Mesendoderm (in vitro differentiated cells): ENCODE measurements at regions not wholly inside any gene's neighbourhood (a gene's known extent, or its start where the extent isn't known, plus 50 kb on each side); places are given as distances from the start of the nearest gene placed in this dataset.

Experiments used
- DNase-seq: peaks from one replicate; pipeline ENCODE4 v3.0.0; 2013
- H2AK5ac ChIP-seq: 2 replicates; pipeline ENCODE4 v1.6.1; 2013; ENCODE audit warnings: low read length, inconsistent platforms
- H2BK120ac ChIP-seq: 2 replicates; pipeline ENCODE4 v1.6.1; 2013; ENCODE audit warnings: low read depth, mild to moderate bottlenecking, low read length, moderate library complexity, mixed read lengths
- H2BK15ac ChIP-seq: replicated peaks from 2 replicates; pipeline ENCODE4 v1.6.1; 2013; ENCODE audit warnings: low read depth, mild to moderate bottlenecking, moderate library complexity
- H2BK5ac ChIP-seq: 2 replicates; pipeline ENCODE4 v1.6.1; 2013; ENCODE audit warnings: low read length, inconsistent platforms
- H3K18ac ChIP-seq: 2 replicates; pipeline ENCODE4 v1.6.1; 2013; ENCODE audit warnings: mild to moderate bottlenecking, low read length, mixed read lengths
- H3K23ac ChIP-seq: one replicate; pipeline ENCODE4 v1.6.1; 2013; ENCODE audit warnings: low read length
- H3K27ac ChIP-seq: 2 replicates; pipeline ENCODE4 v1.5.1; 2013; ENCODE audit warnings: low read depth, mild to moderate bottlenecking, inconsistent platforms, low read length, moderate library complexity
- H3K27me3 ChIP-seq: 2 replicates; pipeline ENCODE4 v1.6.1; 2013; ENCODE audit warnings: low read length, control low read depth, mild to moderate bottlenecking, inconsistent platforms; ENCODE audit not compliant: insufficient read depth, poor library complexity
- H3K36me3 ChIP-seq: 2 replicates; pipeline ENCODE4 v1.6.1; 2013; ENCODE audit warnings: low read length, inconsistent platforms; ENCODE audit not compliant: control insufficient read depth, insufficient read depth
- H3K4ac ChIP-seq: one replicate; pipeline ENCODE4 v1.6.1; 2013; ENCODE audit warnings: low read depth, mild to moderate bottlenecking, low read length, moderate library complexity
- H3K4me1 ChIP-seq: 2 replicates; pipeline ENCODE4 v1.6.1; 2013; ENCODE audit warnings: low read depth, low read length, inconsistent platforms; ENCODE audit not compliant: control insufficient read depth
- H3K4me2 ChIP-seq: 2 replicates; pipeline ENCODE4 v1.6.1; 2013; ENCODE audit warnings: low read length
- H3K4me3 ChIP-seq: 2 replicates; pipeline ENCODE4 v1.5.1; 2013; ENCODE audit warnings: mild to moderate bottlenecking, low read length
- H3K56ac ChIP-seq: one replicate; pipeline ENCODE4 v1.6.1; 2013; ENCODE audit warnings: low read length
- H3K79me1 ChIP-seq: 2 replicates; pipeline ENCODE4 v1.6.1; 2013; ENCODE audit warnings: low read length, inconsistent platforms
- H3K79me2 ChIP-seq: 2 replicates; pipeline ENCODE4 v1.6.1; 2013; ENCODE audit warnings: mild to moderate bottlenecking, low read length; ENCODE audit not compliant: control insufficient read depth, insufficient read depth
- H3K9ac ChIP-seq: 2 replicates; pipeline ENCODE4 v1.6.1; 2013; ENCODE audit warnings: low read length, inconsistent platforms
- H4K5ac ChIP-seq: one replicate; pipeline ENCODE4 v1.6.1; 2013; ENCODE audit warnings: low read length
- H4K8ac ChIP-seq: one replicate; pipeline ENCODE4 v1.6.1; 2013; ENCODE audit warnings: low read depth, mild to moderate bottlenecking, control low read depth, low read length, moderate library complexity
- WGBS: extraction: QIAGEN DNeasy Blood & Tissue Kit; methylation state at CpG from one replicate; pipeline ENCODE4 v1.1.7; 2013; ENCODE audit warnings: low lambda C conversion rate, missing lambda C conversion rate; ENCODE audit not compliant: insufficient coverage; ENCODE audit errors: extremely low coverage; 5-methylcytosine and 5-hydroxymethylcytosine counted together

DNA sequence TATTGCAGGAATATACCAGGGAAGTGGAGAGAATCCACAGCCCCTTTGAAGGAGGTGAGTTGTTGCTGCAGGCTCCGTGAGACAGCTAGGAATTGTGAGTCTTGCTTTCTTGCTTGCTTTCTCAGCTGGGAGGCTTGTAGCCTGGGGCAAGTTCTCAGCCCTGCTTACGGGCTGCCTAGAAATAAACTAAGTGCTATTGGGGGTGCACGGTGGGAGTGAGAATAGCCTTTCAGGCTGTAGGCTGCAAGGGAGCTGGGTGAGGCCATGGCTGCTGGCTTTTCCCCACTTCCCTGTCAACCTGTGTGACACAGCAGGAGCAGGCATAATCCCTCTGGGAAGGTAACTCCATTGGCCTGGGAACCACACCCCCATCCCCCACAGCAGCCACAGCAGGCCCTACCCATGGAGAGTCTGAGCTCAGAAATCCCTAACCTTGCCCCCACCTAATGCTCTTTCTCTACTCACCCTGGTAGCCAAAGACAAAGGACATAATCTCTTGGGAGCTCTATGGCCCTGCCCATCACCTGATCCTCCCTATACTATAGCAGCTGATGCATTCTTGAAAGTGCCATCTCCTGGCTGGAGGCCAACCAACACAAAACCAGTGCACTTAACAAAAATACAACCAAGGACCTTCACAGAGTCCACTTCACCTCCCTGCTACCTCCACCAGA, 113.0 kb downstream of the MMRN1 start:
- Histone ChIP-seq H4K5ac (no peak overlapping the region), H2BK15ac (no peak overlapping the region), H3K4me2 (no peak overlapping the region), H3K18ac (no peak overlapping the region), H2BK5ac (no peak overlapping the region), H3K36me3 (no peaks in the 10 kb centered on the region), H3K79me2 (no peaks in the 10 kb centered on the region), H2AK5ac (no peak overlapping the region), H3K56ac (peak overlapping the region; percentile 0), H3K4ac (no peak overlapping the region), H3K27me3 (no peaks in the 10 kb centered on the region), H3K79me1 (no peaks in the 10 kb centered on the region), H3K4me1 (no peaks in the 10 kb centered on the region), H3K9ac (no peak overlapping the region), H3K27ac (no peak overlapping the region), H3K4me3 (no peak overlapping the region), H3K23ac (no peak overlapping the region), H2BK120ac (no peak overlapping the region), H4K8ac (no peak overlapping the region)
- peak; percentile 54 for DNase-seq
- no CpG with 5 or more reads among the region's 3 CpGs for WGBS

DNA sequence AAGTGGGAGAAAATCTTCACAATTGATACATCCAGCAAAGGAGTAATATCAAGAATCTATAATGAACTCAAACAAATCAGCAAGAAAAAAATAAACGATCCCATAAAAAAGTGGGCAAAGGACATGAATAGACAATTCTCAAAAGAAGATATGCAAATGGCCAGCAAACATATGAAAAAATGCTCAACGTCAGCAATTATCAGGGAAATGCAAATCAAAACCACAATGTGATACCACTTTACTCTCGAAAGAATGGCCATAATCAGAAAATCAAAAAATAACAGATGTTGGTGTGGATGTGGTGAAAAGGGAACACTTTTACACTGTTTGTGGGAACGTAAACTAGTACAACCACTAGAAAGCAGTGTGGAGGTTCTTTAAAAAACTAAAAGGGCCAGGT, 114.3 kb upstream of the CCSER1 start:
- DNase-seq: no peak
- no peak overlapping the region for H3K27ac ChIP-seq
- no peak overlapping the region for H3K18ac ChIP-seq
- H3K4me1 ChIP-seq: no peaks in the 10 kb centered on the region
- H2BK15ac ChIP-seq: no peak overlapping the region
- no peak overlapping the region for H4K8ac ChIP-seq
- no peaks in the 10 kb centered on the region for H3K79me2 ChIP-seq
- H3K4me3 ChIP-seq: no peak overlapping the region
- no peak overlapping the region for H3K23ac ChIP-seq
- no peaks in the 10 kb centered on the region for H3K36me3 ChIP-seq
- H2AK5ac ChIP-seq: no peak overlapping the region
- no peak overlapping the region for H3K56ac ChIP-seq
- no peak overlapping the region for H3K4ac ChIP-seq
- no peaks in the 10 kb centered on the region for H3K27me3 ChIP-seq
- no CpG with 5 or more reads among the region's 4 CpGs for WGBS
- no peak overlapping the region for H2BK5ac ChIP-seq
- no peaks in the 10 kb centered on the region for H3K79me1 ChIP-seq
- H3K9ac ChIP-seq: no peak overlapping the region
- no peak overlapping the region for H3K4me2 ChIP-seq
- H2BK120ac ChIP-seq: no peak overlapping the region
- no peak overlapping the region for H4K5ac ChIP-seq

DNA sequence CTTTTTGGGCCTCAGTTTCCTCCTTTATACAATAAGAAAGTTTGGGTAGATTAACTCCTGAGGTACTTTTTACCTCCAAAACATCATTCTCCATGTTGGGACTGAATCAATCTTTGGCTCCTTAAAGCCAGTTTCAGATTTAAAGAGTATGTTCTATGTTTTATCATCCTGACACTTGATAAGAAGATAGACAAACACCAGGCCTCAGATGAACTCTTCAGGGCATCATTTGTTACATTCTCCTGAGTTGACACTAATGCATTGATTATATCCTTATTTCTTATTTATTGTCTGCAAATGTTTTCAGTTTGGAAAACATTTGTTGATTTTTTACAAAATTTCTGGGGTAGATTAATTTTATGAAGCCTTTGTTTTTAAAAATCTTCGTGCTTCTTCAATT, 102.7 kb upstream of the CCSER1 start:
- no peak overlapping the region for H3K18ac ChIP-seq
- no peak overlapping the region for H3K4me3 ChIP-seq
- H3K27ac ChIP-seq: no peak overlapping the region
- H3K9ac ChIP-seq: no peak overlapping the region
- H3K23ac ChIP-seq: no peak overlapping the region
- no peaks in the 10 kb centered on the region for H3K4me1 ChIP-seq
- no peak for DNase-seq
- no peak overlapping the region for H4K5ac ChIP-seq
- no peak overlapping the region for H2AK5ac ChIP-seq
- H3K56ac ChIP-seq: no peak overlapping the region
- H3K4me2 ChIP-seq: no peak overlapping the region
- no peaks in the 10 kb centered on the region for H3K36me3 ChIP-seq
- no peaks in the 10 kb centered on the region for H3K27me3 ChIP-seq
- H4K8ac ChIP-seq: no peak overlapping the region
- H2BK120ac ChIP-seq: no peak overlapping the region
- H2BK15ac ChIP-seq: no peak overlapping the region
- no peaks in the 10 kb centered on the region for H3K79me2 ChIP-seq
- no peak overlapping the region for H2BK5ac ChIP-seq
- H3K79me1 ChIP-seq: no peaks in the 10 kb centered on the region
- no peak overlapping the region for H3K4ac ChIP-seq
- WGBS: no CpG with 5 or more reads among the region's 1 CpG

DNA sequence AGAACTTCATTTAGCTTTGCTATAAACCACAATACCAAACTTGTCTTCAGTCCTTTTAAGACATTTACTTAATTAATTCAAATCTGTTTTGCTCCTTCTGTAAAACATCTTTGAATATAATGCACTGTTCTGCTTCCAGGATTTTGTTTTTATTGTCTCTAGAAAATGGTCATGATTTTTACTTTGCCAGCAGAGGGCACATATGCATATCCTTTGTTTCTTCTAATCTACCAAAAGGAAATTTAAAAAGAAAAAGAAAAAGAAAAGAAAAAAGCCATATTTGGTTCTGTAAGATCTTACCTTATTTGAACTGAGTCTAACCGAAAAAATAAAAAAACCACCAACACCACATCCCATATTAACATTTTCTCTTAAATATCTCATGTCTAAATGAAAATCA, 101.9 kb upstream of the CCSER1 start:
- Histone ChIP-seq H3K18ac (no peak overlapping the region), H3K56ac (no peak overlapping the region), H3K4me3 (no peak overlapping the region), H3K27ac (no peak overlapping the region), H3K4ac (no peak overlapping the region), H3K23ac (no peak overlapping the region), H3K79me1 (no peaks in the 10 kb centered on the region), H3K9ac (no peak overlapping the region), H2AK5ac (no peak overlapping the region), H3K4me1 (no peaks in the 10 kb centered on the region), H3K79me2 (no peaks in the 10 kb centered on the region), H4K5ac (no peak overlapping the region), H3K4me2 (no peak overlapping the region), H4K8ac (no peak overlapping the region), H2BK120ac (no peak overlapping the region), H3K36me3 (no peaks in the 10 kb centered on the region), H2BK5ac (no peak overlapping the region), H3K27me3 (no peaks in the 10 kb centered on the region), H2BK15ac (no peak overlapping the region)
- WGBS: 100% methylated on average over 1 of the region's 1 CpG
- DNase-seq: peak; percentile 31

DNA sequence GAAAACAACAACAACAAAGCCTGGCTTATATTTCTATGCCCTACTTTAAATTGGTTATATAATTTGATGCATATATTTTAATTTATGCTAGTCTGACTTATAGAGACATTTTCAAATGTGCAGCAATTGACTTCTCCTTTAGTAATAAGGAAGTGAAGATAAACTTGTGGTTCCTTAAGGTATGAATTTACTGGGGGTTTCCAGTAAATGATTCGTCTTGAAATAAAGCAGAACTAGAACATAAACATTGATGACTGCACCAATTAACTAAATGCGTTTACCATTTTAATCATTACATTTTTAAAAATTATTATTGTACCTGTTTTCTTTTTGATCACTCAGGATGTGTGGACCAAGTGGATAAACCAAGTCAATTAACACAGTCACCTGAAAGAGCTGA, 99.6 kb upstream of the CCSER1 start:
- Histone ChIP-seq H3K79me2 (no peaks in the 10 kb centered on the region), H3K9ac (no peak overlapping the region), H4K8ac (no peak overlapping the region), H4K5ac (no peak overlapping the region), H2BK120ac (no peak overlapping the region), H3K56ac (no peak overlapping the region), H3K4ac (no peak overlapping the region), H3K4me2 (no peak overlapping the region), H3K4me1 (no peaks in the 10 kb centered on the region), H3K4me3 (no peak overlapping the region), H2BK15ac (no peak overlapping the region), H3K79me1 (no peaks in the 10 kb centered on the region), H3K36me3 (no peaks in the 10 kb centered on the region), H3K23ac (no peak overlapping the region), H3K27ac (no peak overlapping the region), H3K18ac (no peak overlapping the region), H2AK5ac (no peak overlapping the region), H2BK5ac (no peak overlapping the region), H3K27me3 (no peaks in the 10 kb centered on the region)
- no peak for DNase-seq
- no CpG with 5 or more reads among the region's 2 CpGs for WGBS

DNA sequence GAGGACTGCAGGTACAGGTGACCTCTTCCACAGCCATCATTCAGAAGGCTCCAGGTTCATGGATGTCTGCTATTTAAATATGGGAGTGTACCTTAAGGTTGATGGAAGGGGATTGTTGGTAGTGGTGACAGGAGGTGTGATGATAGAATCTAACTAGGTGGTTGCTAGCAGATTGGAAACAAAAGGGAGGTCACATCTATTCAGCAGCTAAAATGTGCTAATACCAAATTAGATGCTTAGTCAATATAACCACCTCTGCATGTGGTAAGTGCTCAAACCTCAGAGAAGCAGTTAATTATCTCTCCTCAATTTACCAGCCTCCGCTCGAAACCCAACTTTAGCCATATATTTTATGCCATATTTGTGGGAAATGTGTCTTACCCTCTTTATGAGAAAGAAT, 98.7 kb upstream of the CCSER1 start:
- no peaks in the 10 kb centered on the region for H3K27me3 ChIP-seq
- H3K79me2 ChIP-seq: no peaks in the 10 kb centered on the region
- H2AK5ac ChIP-seq: no peak overlapping the region
- no peak overlapping the region for H3K4ac ChIP-seq
- no peak overlapping the region for H2BK5ac ChIP-seq
- no peak overlapping the region for H3K56ac ChIP-seq
- H3K4me1 ChIP-seq: no peaks in the 10 kb centered on the region
- no peak overlapping the region for H4K5ac ChIP-seq
- DNase-seq: peak; percentile 28
- no peak overlapping the region for H2BK15ac ChIP-seq
- H3K23ac ChIP-seq: no peak overlapping the region
- no peaks in the 10 kb centered on the region for H3K79me1 ChIP-seq
- no peak overlapping the region for H3K18ac ChIP-seq
- no peak overlapping the region for H3K27ac ChIP-seq
- H2BK120ac ChIP-seq: no peak overlapping the region
- WGBS: no CpG with 5 or more reads among the region's 2 CpGs
- H4K8ac ChIP-seq: no peak overlapping the region
- H3K36me3 ChIP-seq: no peaks in the 10 kb centered on the region
- H3K4me2 ChIP-seq: no peak overlapping the region
- H3K4me3 ChIP-seq: no peak overlapping the region
- H3K9ac ChIP-seq: no peak overlapping the region
